Smooth muscle cell (in vitro differentiated cells): ENCODE measurements at regions not wholly inside any gene's neighbourhood (a gene's known extent, or its start where the extent isn't known, plus 50 kb on each side); places are given as distances from the start of the nearest gene placed in this dataset.

Experiments used
- DNase-seq: peaks from one replicate; lab custom pipeline; 2025; ENCODE audit not compliant: unreplicated experiment; lab: John Stamatoyannopoulos, UW
- H2AFZ ChIP-seq: fragments of 200-600 bp; sonication (generic); 2 replicates; pipeline ENCODE4 v1.6.0; 2016; ENCODE audit warnings: antibody characterized with exemption, low read depth, mild to moderate bottlenecking
- H3F3A ChIP-seq: fragments of 200-600 bp; sonication (generic); 2 replicates; pipeline ENCODE4 v1.6.0; 2017; ENCODE audit warnings: antibody characterized with exemption, low read depth
- H3K27ac ChIP-seq: fragments of 200-600 bp; sonication (generic); 2 replicates; pipeline ENCODE4 v1.5.1; 2016; ENCODE audit warnings: low read depth, mild to moderate bottlenecking
- H3K27me3 ChIP-seq: fragments of 200-600 bp; sonication (generic); 2 replicates; pipeline ENCODE4 v1.6.1; 2016; ENCODE audit warnings: low read depth, mild to moderate bottlenecking
- H3K36me3 ChIP-seq: fragments of 200-600 bp; sonication (generic); 2 replicates; pipeline ENCODE4 v1.5.1; 2016; ENCODE audit warnings: low read depth
- H3K4me1 ChIP-seq: fragments of 200-600 bp; sonication (generic); 2 replicates; pipeline ENCODE4 v1.5.1; 2016; ENCODE audit warnings: low read depth
- H3K4me2 ChIP-seq: fragments of 200-600 bp; sonication (generic); 2 replicates; pipeline ENCODE4 v1.6.0; 2016; ENCODE audit warnings: mild to moderate bottlenecking
- H3K4me3 ChIP-seq: fragments of 200-600 bp; sonication (generic); 2 replicates; pipeline ENCODE4 v1.5.1; 2016; ENCODE audit warnings: mild to moderate bottlenecking
- H3K79me2 ChIP-seq: fragments of 200-600 bp; sonication (generic); 2 replicates; pipeline ENCODE4 v1.6.0; 2016; ENCODE audit warnings: low read depth, mild to moderate bottlenecking
- H3K9ac ChIP-seq: fragments of 200-600 bp; sonication (generic); 2 replicates; pipeline ENCODE4 v1.6.0; 2016; ENCODE audit warnings: low read depth
- H3K9me3 ChIP-seq: fragments of 200-600 bp; sonication (generic); replicated peaks from 2 replicates; pipeline ENCODE4 v1.5.1; 2016; ENCODE audit warnings: low read depth
- H4K20me1 ChIP-seq: fragments of 200-600 bp; sonication (generic); 2 replicates; pipeline ENCODE4 v1.6.0; 2016; ENCODE audit warnings: low read depth
- CTCF ChIP-seq: fragments of 200-600 bp; sonication (generic); IDR thresholded peaks from 2 replicates; pipeline ENCODE4 v1.5.1; 2017; ENCODE audit warnings: borderline replicate concordance, mild to moderate bottlenecking, antibody characterized with exemption; ENCODE audit not compliant: insufficient read depth, poor library complexity, severe bottlenecking
- WGBS: methylation state at CpG from one replicate; pipeline ENCODE4 v1.1.7; 2016; ENCODE audit warnings: low lambda C conversion rate; 5-methylcytosine and 5-hydroxymethylcytosine counted together

DNA sequence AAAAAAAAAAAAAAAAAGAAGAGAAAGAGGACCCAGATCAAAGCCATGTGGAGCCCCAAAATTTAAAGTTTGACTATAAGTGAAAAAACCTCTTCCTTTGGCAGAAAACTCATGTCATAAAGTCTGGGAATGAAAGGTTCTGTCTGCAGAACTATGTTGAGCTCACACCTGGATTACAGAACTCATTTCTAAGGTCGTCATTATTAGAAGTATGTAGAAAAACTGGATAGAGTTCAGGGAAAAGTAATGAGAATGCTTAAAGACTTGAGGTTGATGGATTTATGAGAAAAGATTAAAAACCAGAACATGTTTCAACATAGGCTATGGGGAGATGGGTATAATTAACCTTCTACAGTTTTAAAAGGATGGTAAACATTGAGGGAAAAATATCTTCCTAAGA, 90.7 kb upstream of the COL11A1 start:
- no peak for TF ChIP-seq CTCF
- H3K27ac ChIP-seq = no peak overlapping the region
- WGBS = 52% methylated on average over 1 of the region's 1 CpG

DNA sequence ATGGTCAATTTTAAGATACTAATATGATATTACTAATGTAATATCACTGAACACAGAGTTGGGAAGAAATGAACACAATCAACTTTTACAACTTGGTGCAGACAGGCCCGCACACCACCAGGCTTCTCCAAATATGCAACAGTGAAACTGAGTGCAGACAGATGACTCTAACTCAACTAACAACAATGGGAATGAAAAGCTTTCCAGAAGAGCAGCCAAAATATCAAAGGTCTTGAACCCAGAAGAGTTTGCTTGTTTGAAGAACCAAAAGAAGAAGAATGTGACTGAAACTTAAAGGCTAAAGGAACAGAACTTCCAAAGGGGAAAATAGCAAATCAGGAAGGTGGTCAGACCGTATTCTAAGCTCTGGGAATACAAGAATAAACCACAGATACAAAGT, 89.8 kb upstream of the COL11A1 start:
- Histone ChIP-seq H3K4me1 (peaks cover 21% of the 10 kb centered on the region), H3K4me3 (no peak overlapping the region), H2AFZ (peak overlapping the region; percentile 82), H3K79me2 (no peaks in the 10 kb centered on the region), H3K9ac (no peak overlapping the region), H3K9me3 (no peaks in the 10 kb centered on the region), H3K4me2 (peak overlapping the region; percentile 40), H3F3A (peaks cover 9% of the 10 kb centered on the region), H3K27me3 (no peaks in the 10 kb centered on the region), H3K36me3 (no peaks in the 10 kb centered on the region), H4K20me1 (no peaks in the 10 kb centered on the region), H3K27ac (peak overlapping the region; percentile 80)
- 86% methylated on average over 2 of the region's 2 CpGs for WGBS
- no peak for DNase-seq
- TF ChIP-seq CTCF = no peak

More for the DNA sequence above, 90.7 kb upstream of the COL11A1 start:
- no peak overlapping the region for H3K9ac ChIP-seq
- no peak overlapping the region for H3K4me3 ChIP-seq
- H3K4me2 ChIP-seq = no peak overlapping the region
- no peaks in the 10 kb centered on the region for H3K36me3 ChIP-seq
- H3K9me3 ChIP-seq = no peaks in the 10 kb centered on the region
- H3K27me3 ChIP-seq = no peaks in the 10 kb centered on the region
- no peaks in the 10 kb centered on the region for H4K20me1 ChIP-seq
- H3K4me1 ChIP-seq = peaks cover 16% of the 10 kb centered on the region
- no peak overlapping the region for H2AFZ ChIP-seq
- H3K79me2 ChIP-seq = no peaks in the 10 kb centered on the region
- no peak for DNase-seq
- H3F3A ChIP-seq = peaks cover 9% of the 10 kb centered on the region

DNA sequence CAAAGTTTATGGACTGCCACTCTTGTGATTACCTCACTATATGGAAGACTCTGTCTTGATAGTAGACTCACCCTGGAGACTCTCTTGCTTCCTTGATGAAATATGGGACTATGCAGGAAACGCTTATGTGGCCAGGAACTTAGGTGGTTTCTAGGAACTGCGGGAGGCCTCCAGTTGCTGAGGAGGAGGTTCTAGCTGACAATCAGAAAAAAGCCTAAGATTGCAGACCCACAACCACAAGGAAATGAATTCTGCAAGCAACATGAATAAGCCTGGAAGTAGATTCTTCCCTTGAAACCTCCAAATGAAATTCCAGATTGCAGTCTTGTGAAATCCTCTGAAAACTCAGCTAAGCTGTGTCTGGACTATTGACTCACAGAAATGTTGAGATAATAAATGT, 88.9 kb upstream of the COL11A1 start:
- peak overlapping the region; percentile 5 for H2AFZ ChIP-seq
- no peak for TF ChIP-seq CTCF
- H3K36me3 ChIP-seq = no peaks in the 10 kb centered on the region
- H3F3A ChIP-seq = peaks cover 9% of the 10 kb centered on the region
- H3K79me2 ChIP-seq = no peaks in the 10 kb centered on the region
- peaks cover 21% of the 10 kb centered on the region for H3K4me1 ChIP-seq
- no peak for DNase-seq
- no peaks in the 10 kb centered on the region for H4K20me1 ChIP-seq
- WGBS = 19% methylated on average over 2 of the region's 2 CpGs
- no peaks in the 10 kb centered on the region for H3K9me3 ChIP-seq
- peak overlapping the region; percentile 80 for H3K27ac ChIP-seq
- H3K27me3 ChIP-seq = no peaks in the 10 kb centered on the region
- H3K4me3 ChIP-seq = no peak overlapping the region
- H3K9ac ChIP-seq = no peak overlapping the region
- H3K4me2 ChIP-seq = peak overlapping the region; percentile 40

DNA sequence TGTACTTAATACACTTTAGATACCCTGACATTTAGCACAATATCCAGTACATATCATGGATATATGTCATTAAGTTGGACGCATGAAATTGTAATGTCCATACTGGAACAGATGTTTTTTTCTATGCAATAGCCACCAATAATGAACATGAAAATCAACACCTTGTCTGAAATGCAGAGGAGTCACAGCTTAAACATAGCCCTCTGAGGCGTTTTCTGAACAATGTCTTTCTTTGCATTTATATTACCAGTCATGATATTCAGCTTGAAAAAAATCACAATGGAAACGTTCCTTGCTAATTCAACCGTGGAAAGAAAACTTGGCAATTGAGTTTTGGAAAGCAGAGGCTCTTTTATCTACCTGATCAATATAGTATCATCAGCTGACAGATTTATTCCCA, 86.7 kb upstream of the COL11A1 start:
- WGBS = 88% methylated on average over 4 of the region's 4 CpGs
- peaks cover 27% of the 10 kb centered on the region for H3K4me1 ChIP-seq
- no peaks in the 10 kb centered on the region for H4K20me1 ChIP-seq
- peaks cover 9% of the 10 kb centered on the region for H3F3A ChIP-seq
- H3K4me3 ChIP-seq = no peak overlapping the region
- no peak overlapping the region for H3K27ac ChIP-seq
- no peak overlapping the region for H3K4me2 ChIP-seq
- no peaks in the 10 kb centered on the region for H3K79me2 ChIP-seq
- no peaks in the 10 kb centered on the region for H3K36me3 ChIP-seq
- TF ChIP-seq CTCF = no peak
- no peaks in the 10 kb centered on the region for H3K27me3 ChIP-seq
- H3K9ac ChIP-seq = no peak overlapping the region
- H2AFZ ChIP-seq = no peak overlapping the region
- DNase-seq = no peak
- H3K9me3 ChIP-seq = no peaks in the 10 kb centered on the region
